Naive thymus-derived CD4-positive, alpha-beta T cell (primary cell): ENCODE measurements at regions not wholly inside any gene's neighbourhood (a gene's known extent, or its start where the extent isn't known, plus 50 kb on each side); places are given as distances from the start of the nearest gene placed in this dataset.

Source experiments
- ATAC-seq: fragments of 150-1000 bp; cut with Tn5 transposase; 2 replicates; pipeline ENCODE4 v1.10.0; 2021; ENCODE audit warnings: mild to moderate bottlenecking, moderate library complexity
- CTCF ChIA-PET: fragments of 350-600 bp; sonication (Branson Sonifier 250); formaldehyde crosslinking; loops from one replicate; lab custom pipeline; 2021; ENCODE audit warnings: antibody characterized with exemption; lab: Charles Lee
- POLR2A ChIA-PET: fragments of 350-600 bp; sonication (Branson Sonifier 250); formaldehyde crosslinking; loops from one replicate; lab custom pipeline; 2021; ENCODE audit warnings: antibody characterized with exemption, inconsistent platforms; lab: Charles Lee
- DNase-seq, 9 donors: peaks; one replicate each; pipeline versions ENCODE4 v3.0.0 to v3.0.0-alpha.2; 2020 to 2022; ENCODE audit warnings: mixed read lengths in 1 of 9
- H3K27ac ChIP-seq: one replicate; pipeline ENCODE4 v1.7.0; 2013; ENCODE audit warnings: mild to moderate bottlenecking, low read depth, low read length, moderate library complexity
- H3K27me3 ChIP-seq, 2 donors: one replicate each; pipeline ENCODE4 v1.7.0; 2013; ENCODE audit warnings: low read length in 2 of 2, mild to moderate bottlenecking in 2 of 2, moderate library complexity in 2 of 2; ENCODE audit not compliant: control insufficient read depth in 2 of 2, insufficient read depth in 2 of 2
- H3K36me3 ChIP-seq, 3 experiments: 1 replicate in 2 of 3; 2 replicates in 1 of 3; pipeline ENCODE4 v1.7.0; 2013; ENCODE audit warnings: low read length in 3 of 3, mild to moderate bottlenecking in 3 of 3, moderate library complexity in 1 of 3; ENCODE audit not compliant: insufficient read depth in 3 of 3, control insufficient read depth in 2 of 3
- H3K4me1 ChIP-seq, 2 donors: one replicate each; pipeline ENCODE4 v1.7.0; 2013; ENCODE audit warnings: low read length in 2 of 2, mild to moderate bottlenecking in 2 of 2, moderate library complexity in 1 of 2; ENCODE audit not compliant: control insufficient read depth in 2 of 2, insufficient read depth in 2 of 2
- H3K4me3 ChIP-seq: 2 replicates; pipeline ENCODE4 v1.7.0; 2013; ENCODE audit warnings: mild to moderate bottlenecking, low read length
- H3K9me3 ChIP-seq, 3 experiments: 1 replicate in 2 of 3; 2 replicates in 1 of 3; pipeline ENCODE4 v1.7.0; 2013; ENCODE audit warnings: low read length in 3 of 3; ENCODE audit not compliant: control insufficient read depth in 2 of 3
- H3K27ac Mint-ChIP-seq, 9 donors: one replicate each; pipeline ENCODE4 v1.8.0; 2020 to 2022; ENCODE audit warnings: mixed read lengths in 9 of 9, mild to moderate bottlenecking in 8 of 9, moderate library complexity in 5 of 9, inconsistent platforms in 2 of 9
- H3K27me3 Mint-ChIP-seq, 5 donors: one replicate each; pipeline ENCODE4 v1.8.0; 2021 to 2022; ENCODE audit warnings: mixed read lengths in 5 of 5, mild to moderate bottlenecking in 1 of 5
- H3K36me3 Mint-ChIP-seq, 5 donors: one replicate each; pipeline ENCODE4 v1.8.0; 2020 to 2022; ENCODE audit warnings: mixed read lengths in 5 of 5, mild to moderate bottlenecking in 3 of 5, inconsistent platforms in 1 of 5
- H3K4me1 Mint-ChIP-seq, 7 donors: one replicate each; pipeline ENCODE4 v1.8.0; 2020 to 2022; ENCODE audit warnings: mixed read lengths in 7 of 7, mild to moderate bottlenecking in 3 of 7, inconsistent platforms in 1 of 7
- H3K4me3 Mint-ChIP-seq, 10 donors: one replicate each; pipeline ENCODE4 v1.8.0; 2020 to 2022; ENCODE audit warnings: mild to moderate bottlenecking in 10 of 10, mixed read lengths in 10 of 10, moderate library complexity in 6 of 10, inconsistent platforms in 2 of 10
- H3K9me3 Mint-ChIP-seq, 11 donors: one replicate each; pipeline ENCODE4 v1.8.0; 2020 to 2022; ENCODE audit warnings: mixed read lengths in 11 of 11, mild to moderate bottlenecking in 4 of 11, inconsistent platforms in 1 of 11, moderate library complexity in 1 of 11
- intact Hi-C, 2 donors: fragments of 100-400 bp; cut with micrococcal nuclease; formaldehyde crosslinking; loops; one replicate each; pipeline ENCODE4 v1.15.1; 2023

GRCh38 chr10:88100281-88100680, 236.9 kb downstream of the PTEN start:
- Histone ChIP-seq H3K27ac (no peak overlapping the region), H3K27me3 (no peaks in the 10 kb centered on the region), H3K4me3 (no peak overlapping the region), H3K36me3 (no peaks in the 10 kb centered on the region), H3K4me1 (no peaks in the 10 kb centered on the region), H3K9me3 (no peaks in the 10 kb centered on the region)
- Mint-ChIP-seq H3K27ac (peak overlapping the region in 1 of 9 donors; percentile 36), H3K4me3 (no peak overlapping the region), H3K9me3 (peaks cover 0 to 6% (median 0%) of the 10 kb centered on the region in 11 donors), H3K36me3 (peaks cover 0 to 8% (median 0%) of the 10 kb centered on the region in 5 donors), H3K4me1 (peaks cover 0 to 8% (median 0%) of the 10 kb centered on the region in 7 donors), H3K27me3 (peaks cover 0 to 52% (median 0%) of the 10 kb centered on the region in 5 donors)
- DNase-seq, result no peak
- ChIA-PET CTCF (interaction anchor here (0.7 to 2.0 kb wide), 2 partner anchors 15 to 241 kb away, joined by 4 read pairs; no protein-coding TSS in a partner anchor), POLR2A (interaction anchor here (0.6 to 0.9 kb wide), 2 partner anchors 10 to 103 kb away, joined by 3 read pairs; no protein-coding TSS in a partner anchor)
- no peak for ATAC-seq
- intact Hi-C loops, result no loop called here

GRCh38 chr10:88101666-88102065, 238.2 kb downstream of the PTEN start:
- no peak overlapping the region for H3K27ac ChIP-seq
- no peaks in the 10 kb centered on the region for H3K9me3 ChIP-seq
- Mint-ChIP-seq H3K9me3 (peaks cover 0 to 6% (median 0%) of the 10 kb centered on the region in 11 donors), H3K27me3 (peaks cover 0 to 53% (median 0%) of the 10 kb centered on the region in 5 donors), H3K4me1 (peaks cover 0 to 8% (median 0%) of the 10 kb centered on the region in 7 donors), H3K27ac (no peak overlapping the region), H3K4me3 (no peak overlapping the region), H3K36me3 (peaks cover 0 to 8% (median 0%) of the 10 kb centered on the region in 5 donors)
- ChIA-PET POLR2A (no interaction called here), CTCF (no interaction called here)
- H3K27me3 ChIP-seq, result no peaks in the 10 kb centered on the region
- intact Hi-C loops, result no loop called here
- H3K4me3 ChIP-seq, result no peak overlapping the region
- ATAC-seq, result no peak
- no peak for DNase-seq
- no peaks in the 10 kb centered on the region for H3K36me3 ChIP-seq
- no peaks in the 10 kb centered on the region for H3K4me1 ChIP-seq

- Histone ChIP-seq H3K4me1 (no peaks in the 10 kb centered on the region), H3K36me3 (no peaks in the 10 kb centered on the region), H3K27ac (no peak overlapping the region), H3K27me3 (no peaks in the 10 kb centered on the region), H3K9me3 (no peaks in the 10 kb centered on the region), H3K4me3 (no peak overlapping the region)
- intact Hi-C loops, result no loop called here
- no peak overlapping the region for H3K4me3 Mint-ChIP-seq
- peaks cover 0 to 6% (median 0%) of the 10 kb centered on the region in 11 donors for H3K9me3 Mint-ChIP-seq
- H3K27ac Mint-ChIP-seq, result no peak overlapping the region
- CTCF ChIA-PET, result no interaction called here
- peaks cover 8 to 21% (median 12%) of the 10 kb centered on the region in 7 donors for H3K4me1 Mint-ChIP-seq
- peaks cover 0 to 41% (median 0%) of the 10 kb centered on the region in 5 donors for H3K27me3 Mint-ChIP-seq
- POLR2A ChIA-PET, result no interaction called here
- H3K36me3 Mint-ChIP-seq, result peaks cover 0 to 11% (median 0%) of the 10 kb centered on the region in 5 donors
- ATAC-seq, result no peak
- DNase-seq, result no peak
Measured at GRCh38 chr10:88103576-88103975, 240.2 kb downstream of the PTEN start.

DNA sequence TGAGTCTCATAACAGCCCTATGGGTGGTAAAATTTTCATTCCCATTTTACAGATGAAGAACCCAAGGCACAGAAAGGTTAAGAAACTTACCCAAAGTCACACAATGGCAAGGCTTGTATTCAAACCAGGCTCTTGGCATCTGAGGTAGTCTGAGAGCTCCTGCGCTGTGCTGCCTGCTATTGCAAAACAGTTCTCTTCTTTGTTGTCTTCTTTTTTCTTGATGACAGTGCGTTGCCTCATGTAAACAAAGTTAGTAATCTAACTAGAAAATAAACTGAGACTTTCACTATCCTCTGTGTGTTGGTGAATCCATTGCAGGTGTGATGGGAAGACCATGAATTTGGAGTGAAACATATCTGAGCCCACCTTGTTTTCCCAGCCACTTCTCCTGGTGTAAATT, 240.8 kb downstream of the PTEN start:
- Histone ChIP-seq H3K27ac (no peak overlapping the region), H3K4me1 (no peaks in the 10 kb centered on the region), H3K9me3 (no peaks in the 10 kb centered on the region), H3K36me3 (no peaks in the 10 kb centered on the region), H3K4me3 (no peak overlapping the region), H3K27me3 (no peaks in the 10 kb centered on the region)
- peaks cover 0 to 36% (median 0%) of the 10 kb centered on the region in 5 donors for H3K27me3 Mint-ChIP-seq
- no peak overlapping the region for H3K27ac Mint-ChIP-seq
- intact Hi-C loops, result no loop called here
- ATAC-seq (no peak), DNase-seq (no peak)
- H3K4me3 Mint-ChIP-seq, result no peak overlapping the region
- ChIA-PET POLR2A (no interaction called here), CTCF (no interaction called here)
- peaks cover 0 to 6% (median 0%) of the 10 kb centered on the region in 11 donors for H3K9me3 Mint-ChIP-seq
- peaks cover 8 to 21% (median 12%) of the 10 kb centered on the region in 7 donors for H3K4me1 Mint-ChIP-seq
- peaks cover 0 to 10% (median 0%) of the 10 kb centered on the region in 5 donors for H3K36me3 Mint-ChIP-seq

- H3K27ac ChIP-seq, result no peak overlapping the region
- no peak overlapping the region for H3K4me3 Mint-ChIP-seq
- H3K9me3 ChIP-seq, result no peaks in the 10 kb centered on the region
- no peaks in the 10 kb centered on the region for H3K4me1 ChIP-seq
- H3K9me3 Mint-ChIP-seq, result peaks cover 0 to 11% (median 0%) of the 10 kb centered on the region in 11 donors
- CTCF ChIA-PET, result no interaction called here
- H3K27ac Mint-ChIP-seq, result no peak overlapping the region
- H3K36me3 Mint-ChIP-seq, result peaks cover 0 to 10% (median 0%) of the 10 kb centered on the region in 5 donors
- H3K4me3 ChIP-seq, result no peak overlapping the region
- ATAC-seq, result peak; percentile 47
- H3K27me3 ChIP-seq, result no peaks in the 10 kb centered on the region
- H3K4me1 Mint-ChIP-seq, result peaks cover 11 to 21% (median 13%) of the 10 kb centered on the region in 7 donors
- no peak for DNase-seq
- POLR2A ChIA-PET, result interaction anchor here (0.5 kb wide), 1 partner anchor 94 kb away, joined by 4 read pairs; no protein-coding TSS in a partner anchor
- peaks cover 0 to 30% (median 0%) of the 10 kb centered on the region in 5 donors for H3K27me3 Mint-ChIP-seq
- intact Hi-C loops, result no loop called here
- no peaks in the 10 kb centered on the region for H3K36me3 ChIP-seq
Measured at GRCh38 chr10:88106366-88106765, 242.9 kb downstream of the PTEN start.

DNA sequence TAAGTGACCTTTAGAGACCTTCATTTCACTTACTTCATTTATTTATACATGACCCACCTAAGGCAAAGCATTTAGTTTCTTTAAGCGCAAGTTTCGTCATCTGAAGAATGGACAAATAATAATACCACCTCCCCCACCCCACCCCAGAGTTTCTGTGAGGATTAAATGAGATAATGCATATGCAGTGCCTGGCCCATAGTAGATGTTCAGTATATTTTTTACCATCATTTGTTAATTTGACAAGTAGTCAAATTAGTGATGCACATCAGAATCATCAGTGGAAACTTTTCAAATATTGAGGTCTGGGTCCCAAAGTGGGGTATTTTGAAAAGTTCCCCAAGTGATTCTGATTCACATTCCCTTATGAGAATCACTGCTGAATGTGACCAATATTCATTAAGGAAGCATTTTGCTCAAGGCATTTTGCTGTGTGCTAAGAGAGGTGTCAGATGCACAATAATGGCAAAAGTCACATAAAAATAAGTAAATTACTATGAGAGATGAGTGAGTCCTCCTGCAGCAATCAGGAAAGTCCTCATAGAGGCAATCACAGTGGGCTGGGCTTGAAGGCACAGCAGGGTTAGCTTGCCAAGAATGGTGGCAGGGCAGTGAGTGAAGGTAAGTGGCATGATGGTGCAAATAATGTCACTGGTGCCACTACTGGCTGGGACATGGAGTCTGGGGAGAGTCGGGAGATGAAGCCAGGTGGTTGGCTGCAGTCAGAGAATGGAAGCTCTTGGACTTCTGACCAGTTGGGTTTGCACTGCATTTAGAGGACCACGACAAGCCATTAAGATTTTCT, 244.1 kb downstream of the PTEN start:
- Histone ChIP-seq H3K4me3 (no peak overlapping the region), H3K27ac (no peak overlapping the region), H3K27me3 (no peaks in the 10 kb centered on the region), H3K9me3 (no peaks in the 10 kb centered on the region), H3K4me1 (no peaks in the 10 kb centered on the region), H3K36me3 (no peaks in the 10 kb centered on the region)
- H3K4me3 Mint-ChIP-seq, result no peak overlapping the region
- H3K27me3 Mint-ChIP-seq, result peaks cover 0 to 28% (median 0%) of the 10 kb centered on the region in 5 donors
- ChIA-PET POLR2A (interaction anchor here (0.7 kb wide), 1 partner anchor 245 kb away, joined by 3 read pairs; no protein-coding TSS in a partner anchor), CTCF (interaction anchor here (1.0 to 1.1 kb wide), 2 partner anchors 252 to 285 kb away, joined by 3 to 5 read pairs; no protein-coding TSS in a partner anchor)
- H3K27ac Mint-ChIP-seq, result peak overlapping the region in 1 of 9 donors; percentile 42
- peaks cover 0 to 10% (median 0%) of the 10 kb centered on the region in 11 donors for H3K9me3 Mint-ChIP-seq
- DNase-seq (no peak), ATAC-seq (no peak)
- peaks cover 11 to 21% (median 13%) of the 10 kb centered on the region in 7 donors for H3K4me1 Mint-ChIP-seq
- intact Hi-C loops, result no loop called here
- peaks cover 0 to 6% (median 0%) of the 10 kb centered on the region in 5 donors for H3K36me3 Mint-ChIP-seq
